OCI-LY1 (cell line): ENCODE measurements at regions not wholly inside any gene's neighbourhood (a gene's known extent, or its start where the extent isn't known, plus 50 kb on each side); places are given as distances from the start of the nearest gene placed in this dataset.

Experiments used
- CTCF ChIP-seq: fragments of 200-600 bp; sonication (generic), shearing (Covaris generic); IDR thresholded peaks from 2 replicates; pipeline ENCODE4 v1.5.1; 2017; ENCODE audit warnings: mild to moderate bottlenecking, antibody characterized with exemption, low read length, moderate library complexity, mixed read lengths
- EZH2 ChIP-seq: fragments of 200-600 bp; sonication (generic), shearing (Covaris generic); IDR thresholded peaks from 2 replicates; pipeline ENCODE4 v1.8.0; 2017; ENCODE audit warnings: borderline replicate concordance, mixed run types, mild to moderate bottlenecking, antibody characterized with exemption, low read length, moderate library complexity, mixed read lengths

GRCh38 chr11:57111619-57112018 lies 70.1 kb upstream of the LRRC55 start:
- no peak for TF ChIP-seq EZH2
- TF ChIP-seq CTCF: no peak
